ENCODE measurements at regions not wholly inside any gene's neighbourhood (a gene's known extent, or its start where the extent isn't known, plus 50 kb on each side); places are given as distances from the start of the nearest gene placed in this dataset.

DNA sequence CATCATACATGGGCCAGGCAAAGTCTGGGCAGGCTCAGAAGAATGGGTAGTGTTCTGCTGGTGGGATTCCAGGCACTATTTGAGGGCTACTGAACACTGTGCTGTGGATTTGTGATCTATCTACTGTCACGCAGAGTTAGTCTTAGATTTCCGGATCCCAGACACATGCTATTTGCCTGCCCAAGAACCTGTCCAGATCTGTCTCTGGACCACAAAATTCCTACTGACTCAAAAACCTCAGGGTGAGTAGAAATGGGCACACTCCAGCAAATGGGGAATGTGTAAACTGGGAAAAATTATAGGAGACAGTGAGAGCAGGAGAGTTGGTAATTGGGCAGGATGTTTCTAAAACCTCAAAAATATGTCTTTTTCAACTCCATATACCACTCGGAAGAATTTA lies 129.9 kb downstream of the GALC start:
- H3K4me3 ChIP-seq (ENCODE audit: low read depth in 1 of 5, low read length in 5 of 5), result no peak overlapping the region
- H3K36me3 ChIP-seq (ENCODE audit: control insufficient read depth in 5 of 5, insufficient read depth in 5 of 5, low read length in 5 of 5), result no peaks in the 10 kb centered on the region
- no peak overlapping the region for H3K27ac ChIP-seq (ENCODE audit: low read depth, low read length)
- no peaks in the 10 kb centered on the region for H3K27me3 ChIP-seq (ENCODE audit: control insufficient read depth in 5 of 5, insufficient read depth in 4 of 5, low read length in 5 of 5)
- H3K9ac ChIP-seq (ENCODE audit: low read length in 5 of 5), result no peak overlapping the region
- H3K4me1 ChIP-seq (ENCODE audit: control insufficient read depth in 5 of 5, insufficient read depth in 5 of 5, low read length in 5 of 5), result peaks cover 0 to 14% (median 0%) of the 10 kb centered on the region in 5 donors
- peaks cover 0 to 2% (median 0%) of the 10 kb centered on the region in 5 donors for H3K9me3 ChIP-seq (ENCODE audit: control insufficient read depth in 5 of 5, low read length in 5 of 5)

DNA sequence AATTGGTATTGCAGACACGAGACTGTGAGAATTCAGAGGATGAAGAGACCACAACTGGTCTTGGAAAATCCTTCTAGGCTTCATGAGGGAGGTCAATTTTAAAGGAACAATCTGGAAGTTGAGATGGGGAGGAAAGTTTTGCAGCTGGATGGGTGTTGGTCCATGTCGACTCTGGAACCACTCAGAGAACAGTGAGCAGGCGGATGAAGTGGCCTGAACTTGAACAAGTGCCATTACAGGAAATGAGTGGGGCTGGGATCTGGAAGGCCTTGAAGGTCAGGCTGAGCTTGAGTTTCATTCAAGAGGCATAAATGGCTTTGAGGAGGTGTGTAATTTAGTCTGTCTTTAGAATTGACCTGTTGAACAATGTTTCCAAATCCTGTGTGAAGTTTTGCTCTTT lies 140.9 kb downstream of the GALC start:
- Histone ChIP-seq H3K27ac (ENCODE audit: low read depth, low read length) (no peak overlapping the region), H3K4me1 (ENCODE audit: control insufficient read depth in 5 of 5, insufficient read depth in 5 of 5, low read length in 5 of 5) (peaks cover 0 to 9% (median 0%) of the 10 kb centered on the region in 5 donors), H3K4me3 (ENCODE audit: low read depth in 1 of 5, low read length in 5 of 5) (no peak overlapping the region), H3K27me3 (ENCODE audit: control insufficient read depth in 5 of 5, insufficient read depth in 4 of 5, low read length in 5 of 5) (no peaks in the 10 kb centered on the region), H3K9me3 (ENCODE audit: control insufficient read depth in 5 of 5, low read length in 5 of 5) (no peaks in the 10 kb centered on the region), H3K9ac (ENCODE audit: low read length in 5 of 5) (no peak overlapping the region), H3K36me3 (ENCODE audit: control insufficient read depth in 5 of 5, insufficient read depth in 5 of 5, low read length in 5 of 5) (no peaks in the 10 kb centered on the region)

DNA sequence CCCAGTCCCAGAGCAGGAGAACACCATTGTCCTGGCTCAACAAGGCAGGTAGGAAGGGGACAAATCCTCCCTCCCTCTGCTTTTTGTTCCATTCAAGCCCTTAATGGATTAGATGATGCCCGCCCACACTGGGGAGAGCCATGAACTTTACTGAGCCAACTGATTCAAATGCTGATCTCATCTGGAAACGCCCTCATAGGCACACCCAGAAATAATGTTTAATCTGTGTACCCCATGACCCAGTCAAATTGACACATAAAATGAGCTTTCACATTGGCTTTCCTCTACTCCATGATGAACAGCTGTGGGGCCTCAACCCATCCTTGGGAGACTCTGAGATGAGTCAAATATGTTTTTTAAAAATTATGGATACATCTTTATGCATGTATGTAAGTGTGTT lies 141.8 kb downstream of the GALC start:
- Histone ChIP-seq H3K27ac (ENCODE audit: low read depth, low read length) (no peak overlapping the region), H3K27me3 (ENCODE audit: control insufficient read depth in 5 of 5, insufficient read depth in 4 of 5, low read length in 5 of 5) (no peaks in the 10 kb centered on the region), H3K4me1 (ENCODE audit: control insufficient read depth in 5 of 5, insufficient read depth in 5 of 5, low read length in 5 of 5) (peaks cover 0 to 9% (median 0%) of the 10 kb centered on the region in 5 donors), H3K9me3 (ENCODE audit: control insufficient read depth in 5 of 5, low read length in 5 of 5) (peaks cover 0 to 2% (median 0%) of the 10 kb centered on the region in 5 donors), H3K9ac (ENCODE audit: low read length in 5 of 5) (no peak overlapping the region), H3K4me3 (ENCODE audit: low read depth in 1 of 5, low read length in 5 of 5) (no peak overlapping the region), H3K36me3 (ENCODE audit: control insufficient read depth in 5 of 5, insufficient read depth in 5 of 5, low read length in 5 of 5) (no peaks in the 10 kb centered on the region)

DNA sequence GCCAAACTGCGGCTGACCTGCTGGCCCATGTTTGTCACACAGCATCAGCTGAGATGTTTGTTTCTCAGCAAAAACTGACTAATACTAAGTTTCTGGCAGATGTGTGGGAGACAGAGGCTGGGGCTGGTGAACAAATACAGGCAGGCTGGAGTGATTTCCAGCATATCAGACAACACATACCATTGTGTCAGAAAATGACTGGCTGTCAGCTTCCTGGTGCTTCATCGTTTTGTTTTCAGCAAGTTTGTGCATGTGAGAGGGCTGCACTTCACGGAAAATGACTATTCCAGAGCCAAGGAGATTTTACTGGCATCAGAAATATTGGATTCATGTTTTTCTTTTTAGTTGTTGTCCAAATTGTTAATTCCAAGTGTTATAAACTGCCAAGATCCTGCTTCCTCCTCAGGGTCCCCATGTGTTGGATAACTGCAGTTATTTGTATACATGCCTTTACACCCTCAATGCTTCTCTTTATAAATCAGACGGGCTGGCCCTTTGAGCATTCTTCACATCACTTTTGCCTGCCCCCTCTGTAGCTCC lies 145.7 kb downstream of the GALC start:
- Histone ChIP-seq H3K36me3 (ENCODE audit: control insufficient read depth in 5 of 5, insufficient read depth in 5 of 5, low read length in 5 of 5) (no peaks in the 10 kb centered on the region), H3K4me1 (ENCODE audit: control insufficient read depth in 5 of 5, insufficient read depth in 5 of 5, low read length in 5 of 5) (peaks cover 0 to 9% (median 0%) of the 10 kb centered on the region in 5 donors), H3K9me3 (ENCODE audit: control insufficient read depth in 5 of 5, low read length in 5 of 5) (peaks cover 0 to 2% (median 0%) of the 10 kb centered on the region in 5 donors), H3K4me3 (ENCODE audit: low read depth in 1 of 5, low read length in 5 of 5) (no peak overlapping the region), H3K9ac (ENCODE audit: low read length in 5 of 5) (no peak overlapping the region), H3K27me3 (ENCODE audit: control insufficient read depth in 5 of 5, insufficient read depth in 4 of 5, low read length in 5 of 5) (no peaks in the 10 kb centered on the region), H3K27ac (ENCODE audit: low read depth, low read length) (no peak overlapping the region)

DNA sequence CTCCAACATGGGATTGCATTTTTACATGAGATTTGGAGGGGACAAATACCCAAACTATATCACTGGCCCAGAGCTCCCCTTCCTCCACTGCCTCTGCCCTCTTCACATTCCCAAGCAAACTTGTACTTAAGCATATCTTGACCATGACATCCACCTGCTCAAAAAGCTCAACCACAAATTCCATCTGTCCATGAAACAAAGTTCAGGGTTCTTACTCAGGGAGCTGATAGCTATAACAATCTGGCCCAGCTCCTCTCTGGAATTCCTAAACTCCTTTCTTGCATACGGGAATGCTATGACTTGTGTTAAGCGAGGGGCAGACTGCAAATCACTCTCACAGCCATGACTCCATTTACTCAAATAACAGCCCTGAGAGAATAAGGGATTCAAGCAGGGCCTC lies 152.1 kb downstream of the GALC start:
- Histone ChIP-seq H3K36me3 (ENCODE audit: control insufficient read depth in 5 of 5, insufficient read depth in 5 of 5, low read length in 5 of 5) (no peaks in the 10 kb centered on the region), H3K9me3 (ENCODE audit: control insufficient read depth in 5 of 5, low read length in 5 of 5) (no peaks in the 10 kb centered on the region), H3K4me3 (ENCODE audit: low read depth in 1 of 5, low read length in 5 of 5) (no peak overlapping the region), H3K27me3 (ENCODE audit: control insufficient read depth in 5 of 5, insufficient read depth in 4 of 5, low read length in 5 of 5) (no peaks in the 10 kb centered on the region), H3K4me1 (ENCODE audit: control insufficient read depth in 5 of 5, insufficient read depth in 5 of 5, low read length in 5 of 5) (no peaks in the 10 kb centered on the region), H3K9ac (ENCODE audit: low read length in 5 of 5) (no peak overlapping the region), H3K27ac (ENCODE audit: low read depth, low read length) (no peak overlapping the region)

DNA sequence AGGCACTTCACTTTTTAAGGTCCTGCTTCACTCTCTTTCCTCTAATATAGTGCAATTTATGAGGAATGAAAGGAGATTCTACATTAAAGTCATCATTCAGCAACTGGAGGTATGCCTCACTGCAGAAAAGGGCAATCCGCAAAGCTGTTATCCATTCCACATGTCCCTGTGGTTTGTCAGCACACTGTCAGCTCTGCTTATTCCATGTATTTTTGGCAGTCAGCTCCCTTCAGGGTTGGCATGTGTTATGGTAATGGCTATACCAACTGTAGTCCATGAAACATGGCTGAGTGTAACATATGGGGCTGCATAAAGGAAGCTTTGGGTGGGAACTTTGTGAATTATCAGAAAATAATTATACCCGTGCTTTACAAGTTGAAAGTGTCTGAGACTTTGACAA lies 154.1 kb downstream of the GALC start:
- H3K27ac ChIP-seq (ENCODE audit: low read depth, low read length), result no peak overlapping the region
- H3K9me3 ChIP-seq (ENCODE audit: control insufficient read depth in 5 of 5, low read length in 5 of 5), result no peaks in the 10 kb centered on the region

DNA sequence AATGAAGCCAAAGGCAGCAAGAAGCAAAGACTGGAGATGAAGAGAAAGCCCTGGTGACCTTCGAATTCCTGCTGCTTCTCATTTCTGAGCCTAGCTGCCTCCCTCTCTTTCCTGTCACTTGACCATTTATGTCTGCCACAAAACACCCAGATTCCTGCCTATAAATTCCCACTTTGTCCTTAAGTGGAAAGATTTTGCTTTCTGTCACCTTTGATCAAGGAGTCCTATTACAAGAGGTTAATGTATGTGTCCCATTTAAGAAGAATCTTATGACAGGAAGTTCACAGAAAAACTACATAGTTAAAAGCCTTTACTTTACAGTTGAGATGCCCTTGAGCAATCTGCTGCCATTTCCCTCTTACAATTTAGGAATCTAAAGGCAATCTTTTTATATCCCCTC lies 155.7 kb downstream of the GALC start:
- H3K4me1 ChIP-seq (ENCODE audit: control insufficient read depth in 5 of 5, insufficient read depth in 5 of 5, low read length in 5 of 5), result no peaks in the 10 kb centered on the region
- no peaks in the 10 kb centered on the region for H3K27me3 ChIP-seq (ENCODE audit: control insufficient read depth in 5 of 5, insufficient read depth in 4 of 5, low read length in 5 of 5)
- H3K36me3 ChIP-seq (ENCODE audit: control insufficient read depth in 5 of 5, insufficient read depth in 5 of 5, low read length in 5 of 5), result no peaks in the 10 kb centered on the region
- no peak overlapping the region for H3K9ac ChIP-seq (ENCODE audit: low read length in 5 of 5)
- H3K27ac ChIP-seq (ENCODE audit: low read depth, low read length), result no peak overlapping the region
- H3K9me3 ChIP-seq (ENCODE audit: control insufficient read depth in 5 of 5, low read length in 5 of 5), result no peaks in the 10 kb centered on the region
- no peak overlapping the region for H3K4me3 ChIP-seq (ENCODE audit: low read depth in 1 of 5, low read length in 5 of 5)

More for the DNA sequence above, 154.1 kb downstream of the GALC start:
- Histone ChIP-seq H3K9ac (ENCODE audit: low read length in 5 of 5) (no peak overlapping the region), H3K4me3 (ENCODE audit: low read depth in 1 of 5, low read length in 5 of 5) (no peak overlapping the region), H3K36me3 (ENCODE audit: control insufficient read depth in 5 of 5, insufficient read depth in 5 of 5, low read length in 5 of 5) (no peaks in the 10 kb centered on the region), H3K27me3 (ENCODE audit: control insufficient read depth in 5 of 5, insufficient read depth in 4 of 5, low read length in 5 of 5) (no peaks in the 10 kb centered on the region), H3K4me1 (ENCODE audit: control insufficient read depth in 5 of 5, insufficient read depth in 5 of 5, low read length in 5 of 5) (no peaks in the 10 kb centered on the region)

DNA sequence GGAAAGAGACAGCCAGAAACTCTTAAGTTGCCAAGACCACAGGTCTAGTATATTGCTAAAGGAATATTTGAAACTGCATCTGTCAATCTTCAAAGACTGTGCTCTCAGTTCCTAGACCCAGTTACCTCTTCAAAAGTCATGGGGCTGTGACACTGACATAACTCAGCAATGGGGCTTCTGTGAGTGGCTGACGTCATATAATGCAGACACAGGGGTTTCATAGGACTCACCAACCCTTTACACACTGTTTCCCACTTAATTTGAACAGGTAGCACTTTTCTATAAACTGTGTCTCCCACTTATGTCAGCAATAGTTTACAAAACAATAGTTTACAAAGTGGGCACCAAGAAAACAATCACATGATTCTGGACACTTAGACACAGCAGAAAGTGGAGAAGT lies 158.4 kb downstream of the GALC start:
- H3K36me3 ChIP-seq (ENCODE audit: control insufficient read depth in 5 of 5, insufficient read depth in 5 of 5, low read length in 5 of 5), result no peaks in the 10 kb centered on the region
- H3K4me1 ChIP-seq (ENCODE audit: control insufficient read depth in 5 of 5, insufficient read depth in 5 of 5, low read length in 5 of 5), result peaks cover 0 to 12% (median 0%) of the 10 kb centered on the region in 5 donors
- H3K27ac ChIP-seq (ENCODE audit: low read depth, low read length), result no peak overlapping the region
- H3K9ac ChIP-seq (ENCODE audit: low read length in 5 of 5), result no peak overlapping the region
- no peaks in the 10 kb centered on the region for H3K27me3 ChIP-seq (ENCODE audit: control insufficient read depth in 5 of 5, insufficient read depth in 4 of 5, low read length in 5 of 5)
- H3K4me3 ChIP-seq (ENCODE audit: low read depth in 1 of 5, low read length in 5 of 5), result no peak overlapping the region
- no peaks in the 10 kb centered on the region for H3K9me3 ChIP-seq (ENCODE audit: control insufficient read depth in 5 of 5, low read length in 5 of 5)

DNA sequence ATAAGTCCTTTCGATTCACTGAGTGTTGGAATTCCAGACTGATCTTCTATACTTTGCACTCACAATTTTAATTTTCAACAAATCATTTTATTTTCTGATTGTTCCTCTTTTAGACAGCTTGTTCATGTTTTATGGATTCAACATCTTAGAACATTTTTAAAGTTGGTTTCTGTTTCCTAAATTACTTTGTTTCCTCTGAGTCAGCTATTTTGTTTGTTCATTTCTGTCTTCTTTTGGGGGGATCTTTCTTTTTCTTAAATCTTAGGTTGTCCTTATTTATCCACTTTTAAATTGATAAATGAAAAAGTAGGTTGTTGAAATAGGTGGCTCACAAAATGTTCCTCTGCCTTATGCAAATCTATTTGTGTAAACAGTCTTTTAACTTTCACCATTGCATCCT lies 160.0 kb downstream of the GALC start:
- Histone ChIP-seq H3K27me3 (ENCODE audit: control insufficient read depth in 5 of 5, insufficient read depth in 4 of 5, low read length in 5 of 5) (no peaks in the 10 kb centered on the region), H3K9me3 (ENCODE audit: control insufficient read depth in 5 of 5, low read length in 5 of 5) (no peaks in the 10 kb centered on the region), H3K36me3 (ENCODE audit: control insufficient read depth in 5 of 5, insufficient read depth in 5 of 5, low read length in 5 of 5) (no peaks in the 10 kb centered on the region), H3K9ac (ENCODE audit: low read length in 5 of 5) (no peak overlapping the region), H3K27ac (ENCODE audit: low read depth, low read length) (no peak overlapping the region), H3K4me3 (ENCODE audit: low read depth in 1 of 5, low read length in 5 of 5) (no peak overlapping the region), H3K4me1 (ENCODE audit: control insufficient read depth in 5 of 5, insufficient read depth in 5 of 5, low read length in 5 of 5) (peaks cover 0 to 18% (median 0%) of the 10 kb centered on the region in 5 donors)

DNA sequence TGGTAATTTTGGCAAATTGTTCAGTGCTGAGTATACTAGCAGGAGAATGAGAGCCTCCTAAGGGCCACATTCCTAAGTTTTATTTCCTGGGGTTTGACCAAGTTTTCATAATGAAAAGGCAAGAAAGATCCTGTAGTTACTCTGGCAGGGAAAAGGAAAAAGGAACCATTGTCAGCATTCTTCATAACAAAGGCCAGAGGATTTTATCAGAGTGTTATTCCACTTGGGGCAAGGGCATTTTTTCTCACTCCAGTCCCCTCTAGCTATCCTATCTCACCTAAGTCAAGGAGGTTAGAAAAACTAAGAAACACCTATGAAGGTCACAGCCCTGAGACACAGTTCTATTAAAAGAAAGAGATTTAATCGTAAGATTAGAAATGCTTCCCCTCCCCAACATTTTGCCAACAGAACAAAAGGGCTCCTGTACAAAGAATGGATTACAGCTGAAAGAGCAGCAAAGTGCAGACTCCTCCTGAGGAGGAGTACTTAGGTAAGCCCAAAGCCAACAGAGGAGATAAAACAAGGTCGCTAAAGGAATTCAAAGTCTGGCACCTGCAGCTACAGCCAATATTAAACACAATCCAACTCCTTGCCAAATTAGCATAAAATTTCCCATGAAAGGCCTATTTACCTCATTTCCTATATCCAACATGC lies 162.4 kb downstream of the GALC start:
- Histone ChIP-seq H3K27me3 (ENCODE audit: control insufficient read depth in 5 of 5, insufficient read depth in 4 of 5, low read length in 5 of 5) (no peaks in the 10 kb centered on the region), H3K4me3 (ENCODE audit: low read depth in 1 of 5, low read length in 5 of 5) (no peak overlapping the region), H3K27ac (ENCODE audit: low read depth, low read length) (peak overlapping the region; percentile 12), H3K36me3 (ENCODE audit: control insufficient read depth in 5 of 5, insufficient read depth in 5 of 5, low read length in 5 of 5) (no peaks in the 10 kb centered on the region), H3K4me1 (ENCODE audit: control insufficient read depth in 5 of 5, insufficient read depth in 5 of 5, low read length in 5 of 5) (peaks cover 0 to 18% (median 0%) of the 10 kb centered on the region in 5 donors), H3K9ac (ENCODE audit: low read length in 5 of 5) (peak overlapping the region in 1 of 5 donors; percentile 7), H3K9me3 (ENCODE audit: control insufficient read depth in 5 of 5, low read length in 5 of 5) (no peaks in the 10 kb centered on the region)
